Activated CD4-positive, alpha-beta T cell treated with anti-CD3 and anti-CD28 coated beads for 48 hours (primary cell): ENCODE measurements at regions not wholly inside any gene's neighbourhood (a gene's known extent, or its start where the extent isn't known, plus 50 kb on each side); places are given as distances from the start of the nearest gene placed in this dataset.
"Not testable (repeated sequence)": the region's sequence is repeated elsewhere in the genome, so short reads cannot be mapped to it uniquely, and the experiment has no call there.

ENCODE experiments used
- DNase-seq: peaks from one replicate; pipeline ENCODE4 v3.0.0-alpha.2; 2020

DNA sequence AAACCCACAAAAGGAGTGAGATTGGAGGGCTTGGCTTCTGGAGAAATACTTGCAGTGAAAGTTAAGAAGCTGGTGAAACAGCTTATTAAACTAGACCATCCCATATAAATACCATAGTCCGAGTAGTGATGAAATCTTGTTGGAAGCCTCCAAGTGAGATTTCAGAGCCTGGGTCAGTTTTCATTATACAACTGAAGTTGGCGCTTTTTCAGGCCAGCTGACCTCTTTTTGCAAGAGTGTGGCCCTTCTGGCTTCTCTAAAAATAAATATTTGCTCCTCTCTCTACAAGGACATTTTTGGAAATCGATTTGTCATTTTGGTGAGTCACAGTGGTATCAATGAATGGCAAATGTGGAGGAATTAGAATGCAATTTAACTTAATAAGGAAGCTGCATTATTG lies 51.2 kb upstream of the THRB start:
- DNase-seq = no peak

DNA sequence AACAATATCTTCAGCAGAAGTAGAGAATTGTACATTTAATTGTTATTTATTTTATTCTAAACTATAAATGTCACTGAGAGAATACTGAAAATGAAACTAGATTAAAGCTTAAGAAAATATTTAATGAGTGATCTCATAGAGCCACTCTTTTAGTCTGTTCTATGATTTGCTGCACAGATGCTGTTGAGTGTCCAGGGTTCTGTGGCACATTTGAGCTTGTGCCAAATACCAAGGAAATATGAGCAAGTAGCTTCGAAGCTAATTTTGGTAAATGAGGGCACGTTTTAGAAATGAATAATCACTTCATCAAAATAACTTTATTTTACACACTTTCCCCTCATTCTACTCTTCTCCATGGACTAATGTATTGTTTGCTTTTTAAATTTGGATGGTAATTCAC lies 53.6 kb upstream of the THRB start:
- DNase-seq = no peak

DNA sequence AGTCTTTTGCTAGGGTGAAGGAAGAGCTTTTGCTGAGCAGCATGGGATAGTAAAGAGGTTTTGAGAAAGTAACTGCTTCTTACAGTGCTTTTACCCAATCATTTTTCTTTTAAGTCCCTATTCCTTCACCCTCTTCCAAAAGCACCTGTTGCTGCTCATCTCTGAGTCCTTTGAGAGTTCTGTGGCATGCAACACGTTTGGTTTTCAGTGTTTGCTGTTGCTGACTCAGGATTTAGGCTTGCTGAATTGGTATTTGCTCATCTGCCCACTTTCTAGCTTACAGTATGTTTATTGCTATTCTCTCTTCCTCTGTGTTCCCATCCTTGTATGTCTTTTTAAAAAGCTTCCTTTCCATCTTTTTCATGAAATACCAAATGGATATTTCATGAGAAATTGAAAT lies 55.9 kb upstream of the THRB start:
- no peak for DNase-seq

DNA sequence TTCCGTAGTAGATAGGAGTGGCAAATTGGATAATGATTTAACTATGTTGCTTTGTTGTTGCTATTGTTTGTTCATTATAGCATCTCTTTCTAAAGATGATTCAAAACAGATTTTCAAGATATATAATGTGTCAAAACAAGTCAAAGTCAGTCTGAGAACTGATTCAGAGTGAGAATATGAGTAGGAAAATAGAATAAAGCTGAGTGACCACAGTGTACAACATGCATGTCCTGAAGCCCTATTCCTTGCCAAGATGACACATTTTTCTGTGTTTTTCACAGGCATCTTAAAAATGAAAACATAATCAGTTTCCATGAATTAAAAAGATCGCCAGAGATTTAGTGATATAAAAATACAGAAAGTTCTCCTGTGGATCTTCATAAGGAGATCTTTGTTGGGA lies 57.0 kb upstream of the THRB start:
- DNase-seq = no peak

DNA sequence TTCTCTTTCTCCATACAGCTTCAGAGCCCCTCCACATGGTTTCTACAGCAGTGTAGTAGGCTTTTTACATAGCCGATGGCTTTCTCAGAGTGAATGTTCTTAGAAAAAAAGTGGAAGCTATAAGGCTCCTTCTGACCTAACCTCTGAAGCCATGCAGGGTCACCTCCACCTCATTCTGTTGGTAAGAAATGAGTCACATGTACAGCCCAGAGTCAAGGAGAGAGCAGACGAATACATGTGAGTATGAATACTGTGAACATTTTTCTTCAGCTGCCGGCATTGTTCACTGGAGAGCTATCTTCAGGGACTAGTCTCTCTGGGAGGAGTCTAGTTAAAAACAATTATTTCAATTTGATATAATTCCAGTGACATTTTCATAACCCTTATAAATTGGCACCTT lies 68.2 kb upstream of the THRB start:
- DNase-seq = no peak

DNA sequence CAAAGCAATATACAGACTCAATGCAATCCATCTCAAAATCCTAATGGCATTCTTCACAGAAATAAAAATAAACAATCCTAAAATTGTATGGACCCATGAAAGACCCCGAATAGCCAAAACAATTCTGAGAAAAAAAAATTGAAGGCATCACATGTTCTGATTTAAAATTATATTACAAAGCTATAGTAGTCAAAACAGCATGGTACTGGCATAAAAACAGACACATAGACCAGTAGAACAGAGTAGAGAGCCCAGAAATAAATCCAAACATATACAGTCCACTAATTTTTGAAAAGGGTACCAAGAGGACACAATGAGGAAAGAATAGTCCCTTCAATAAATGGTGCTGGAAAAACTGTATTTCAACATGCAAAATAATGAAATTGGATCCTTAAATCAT lies 70.4 kb upstream of the THRB start:
- no peak for DNase-seq

DNA sequence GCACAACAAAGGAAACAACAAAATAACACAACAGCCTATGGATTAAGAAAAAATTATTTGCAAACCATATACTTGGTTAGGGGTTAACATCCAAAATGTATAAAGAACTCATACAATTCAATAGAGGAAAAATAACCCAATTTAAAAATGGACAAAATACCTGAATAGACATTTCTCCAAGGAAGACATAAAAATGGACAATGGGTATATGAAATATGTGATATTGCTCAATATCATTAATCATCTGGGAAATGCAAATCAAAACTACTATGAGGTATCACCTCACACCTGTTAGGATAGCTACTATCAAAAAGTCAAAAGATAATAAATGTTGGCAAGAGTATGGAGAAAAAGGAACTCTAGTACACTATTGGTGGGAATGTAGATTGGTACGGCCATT lies 71.0 kb upstream of the THRB start:
- no peak for DNase-seq

DNA sequence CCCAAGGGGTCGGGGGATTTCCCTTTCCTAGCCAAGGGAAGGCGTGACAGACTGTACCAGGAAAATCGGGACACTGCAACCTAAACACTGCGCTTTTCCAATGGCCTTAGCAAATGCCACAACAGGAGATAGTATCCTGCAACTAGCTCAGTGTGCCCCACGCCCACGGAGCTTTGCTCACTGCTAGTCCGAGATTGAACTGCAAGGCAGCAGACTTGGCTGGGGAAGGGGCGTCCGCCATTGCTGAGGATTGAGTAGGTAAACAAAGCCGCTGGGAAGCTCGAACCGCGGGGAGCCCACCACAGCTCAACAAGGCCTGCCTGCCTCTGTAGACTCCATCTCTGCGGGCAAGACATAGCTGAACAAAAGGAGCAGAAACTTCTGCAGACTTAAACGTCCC lies 72.3 kb upstream of the THRB start:
- DNase-seq = no peak

DNA sequence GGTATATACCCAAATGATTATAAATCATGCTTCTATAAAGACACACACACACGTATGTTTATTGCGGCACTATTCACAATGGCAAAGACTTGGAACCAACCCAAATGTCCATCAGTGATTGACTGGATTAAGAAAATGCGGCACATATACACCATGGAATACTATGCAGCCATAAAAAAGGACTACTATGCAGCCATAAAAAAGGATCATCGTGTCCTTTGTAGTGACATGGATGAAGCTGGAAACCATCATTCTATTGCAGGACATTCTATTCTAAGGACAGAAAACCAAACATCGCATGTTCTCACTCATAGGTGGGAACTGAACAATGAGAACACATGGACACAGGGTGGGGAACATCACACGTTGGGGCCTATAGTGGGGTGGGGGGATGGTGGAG lies 77.8 kb upstream of the THRB start:
- DNase-seq = not testable (repeated sequence)

DNA sequence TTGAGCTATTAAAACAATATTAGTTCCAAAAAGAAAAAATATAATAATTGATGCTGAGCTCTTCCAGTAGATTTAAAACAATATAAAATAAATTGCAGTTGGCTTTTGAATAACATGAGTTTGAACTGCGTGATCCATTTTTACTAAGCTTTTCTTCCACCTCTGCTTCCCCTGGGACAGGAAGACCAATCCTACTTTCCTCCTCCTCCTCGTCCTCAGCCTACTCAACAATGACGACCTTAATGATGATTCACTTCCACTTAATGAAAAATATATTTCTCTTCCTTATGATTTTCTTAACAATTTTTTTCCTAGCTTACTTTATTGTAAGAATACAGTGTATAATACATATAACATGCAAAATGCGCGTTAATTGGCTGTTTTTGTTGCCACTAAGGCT lies 78.9 kb upstream of the THRB start:
- no peak for DNase-seq

DNA sequence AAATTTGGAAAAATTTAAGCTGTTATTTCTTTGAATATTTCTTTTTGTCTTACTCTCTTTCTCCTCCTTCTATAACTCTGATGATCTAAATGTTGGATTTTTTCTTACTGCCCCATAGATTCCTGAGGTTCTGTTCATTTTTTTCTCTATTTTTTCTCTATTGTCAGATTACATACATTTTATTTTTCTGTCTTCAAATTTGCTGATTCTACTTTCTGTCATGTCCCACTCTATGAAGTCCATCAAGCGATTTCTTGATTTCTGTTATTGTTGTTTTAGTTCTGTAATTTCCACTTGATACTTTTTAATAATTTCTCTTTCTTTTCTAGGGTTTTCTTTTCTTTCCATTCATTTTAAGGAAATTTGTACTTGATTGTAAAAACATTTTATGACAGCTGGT lies 83.7 kb upstream of the THRB start:
- DNase-seq = no peak

DNA sequence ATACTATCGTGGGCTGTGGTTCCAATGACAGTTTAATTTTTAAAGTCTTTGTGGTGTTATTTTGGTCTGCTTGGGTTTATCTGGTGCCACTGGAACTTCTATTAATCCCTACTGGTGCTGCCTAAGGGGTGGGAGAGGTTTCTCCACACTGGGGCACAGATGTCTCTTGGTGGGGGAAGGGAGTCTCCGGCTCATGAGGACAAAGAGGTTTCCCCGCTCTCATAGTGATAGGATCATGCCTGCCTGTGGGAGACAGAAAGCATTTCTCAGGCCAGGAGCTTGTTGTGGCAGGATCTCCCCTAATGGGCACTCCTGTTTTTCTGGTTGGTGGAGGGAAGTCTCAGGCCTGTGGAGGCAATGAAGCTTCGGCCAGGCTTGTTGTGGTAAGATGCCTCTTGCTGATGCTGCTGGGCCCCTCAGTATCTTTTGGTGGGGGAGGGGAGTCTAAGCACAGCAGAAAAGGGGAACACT lies 84.3 kb upstream of the THRB start:
- DNase-seq = no peak

DNA sequence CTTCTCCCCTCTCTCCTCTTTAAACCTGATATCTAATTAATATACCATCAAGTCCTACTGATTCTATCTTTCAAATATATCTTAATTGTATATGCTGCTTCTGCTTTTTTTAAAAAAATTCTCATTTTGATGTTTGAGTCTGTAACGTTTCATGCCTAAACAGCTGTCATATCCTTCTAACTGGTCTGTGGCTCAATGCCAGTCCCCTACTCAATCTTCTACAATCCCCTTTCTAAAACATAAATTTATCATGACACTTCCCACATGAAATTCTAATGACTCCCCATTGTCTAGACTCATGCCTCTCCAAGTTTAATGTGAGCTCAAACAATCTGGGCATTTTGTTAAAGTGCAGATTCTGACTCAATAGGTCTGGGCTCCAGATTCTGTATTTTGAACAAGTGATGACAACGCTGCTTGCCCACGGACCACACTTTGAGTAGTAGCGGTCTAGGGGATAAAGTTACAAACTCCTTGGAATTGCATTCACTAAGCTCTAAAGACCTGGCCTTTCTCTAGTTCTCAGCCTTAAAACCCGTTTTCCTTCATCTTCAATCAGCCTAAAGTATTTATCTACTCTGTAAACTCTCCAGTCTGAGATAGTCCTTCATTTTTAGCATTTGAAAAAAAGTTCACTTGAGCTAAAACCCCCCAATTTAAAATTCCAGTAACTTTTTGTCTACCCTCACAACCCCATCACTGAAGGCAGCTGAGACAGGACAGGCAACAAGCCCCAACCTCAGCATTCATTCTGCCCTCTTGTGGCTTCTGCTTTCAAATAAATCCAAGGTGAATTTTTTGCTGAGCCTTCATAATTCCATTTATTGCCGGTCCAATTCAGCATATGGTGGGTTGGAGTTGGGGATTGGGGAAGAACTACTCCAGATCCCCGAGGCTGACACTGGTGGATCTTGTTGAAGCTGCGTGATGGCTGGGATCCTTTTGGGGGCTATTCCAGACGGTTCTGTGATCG lies 88.1 kb upstream of the THRB start:
- no peak for DNase-seq

DNA sequence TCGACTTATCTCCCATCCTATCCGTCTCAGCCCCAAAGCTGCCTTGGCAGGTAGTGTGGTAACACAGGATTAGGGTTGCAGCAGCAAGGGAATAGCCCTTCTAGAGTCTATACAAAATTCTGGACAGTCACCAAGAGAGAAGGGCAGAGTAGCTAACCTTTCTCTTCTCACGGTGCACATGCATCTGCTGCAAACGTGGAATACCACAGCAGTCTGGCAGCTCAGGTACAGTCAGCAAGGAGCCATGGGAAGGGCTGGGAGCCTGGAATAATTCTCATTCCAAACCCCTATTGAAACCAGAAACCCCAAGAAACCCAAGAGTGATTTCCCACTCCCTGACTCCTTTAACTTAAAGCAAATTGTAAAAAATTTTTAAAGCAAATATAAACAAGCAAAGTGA lies 92.3 kb upstream of the THRB start:
- no peak for DNase-seq

DNA sequence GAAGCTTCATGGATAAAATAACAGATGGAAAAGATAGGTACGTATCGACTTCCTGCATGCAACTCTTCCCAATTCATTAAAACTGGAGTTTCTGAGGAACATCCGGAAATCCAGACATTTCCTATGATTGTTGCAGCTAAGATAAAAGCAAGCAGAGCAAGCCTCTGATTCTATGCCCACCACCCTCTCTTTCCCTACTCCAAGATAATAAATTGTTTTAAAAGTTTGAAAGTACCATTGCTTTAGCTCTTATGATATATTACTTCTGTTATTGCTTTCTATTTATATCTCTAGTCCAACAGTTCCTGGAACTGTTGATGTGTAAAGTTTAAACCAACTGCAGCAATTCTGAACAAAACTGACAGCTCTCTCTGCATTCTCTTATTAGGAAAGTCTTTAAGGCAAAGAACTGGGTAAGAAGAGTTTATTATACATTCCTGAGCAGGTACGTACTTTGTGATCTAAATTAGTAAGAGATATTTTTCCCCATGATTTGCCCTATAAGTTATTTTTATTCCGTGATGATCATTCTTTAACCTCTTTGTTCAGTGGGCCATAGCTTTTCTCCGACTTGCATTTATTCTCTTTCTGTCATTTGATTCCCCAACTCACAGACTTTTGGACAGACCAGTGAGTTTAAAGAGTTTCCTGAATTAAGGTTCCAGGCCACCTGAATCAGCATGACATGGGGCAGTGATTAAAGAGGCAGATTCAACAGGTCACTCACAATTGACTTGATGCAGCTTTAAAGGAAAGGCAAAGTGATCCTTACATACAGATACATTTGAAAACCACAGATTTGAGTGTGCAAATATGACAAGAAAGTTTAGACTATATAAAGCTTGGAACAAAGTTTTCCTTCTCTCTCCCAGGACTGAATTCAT lies 94.2 kb upstream of the THRB start:
- no peak for DNase-seq

DNA sequence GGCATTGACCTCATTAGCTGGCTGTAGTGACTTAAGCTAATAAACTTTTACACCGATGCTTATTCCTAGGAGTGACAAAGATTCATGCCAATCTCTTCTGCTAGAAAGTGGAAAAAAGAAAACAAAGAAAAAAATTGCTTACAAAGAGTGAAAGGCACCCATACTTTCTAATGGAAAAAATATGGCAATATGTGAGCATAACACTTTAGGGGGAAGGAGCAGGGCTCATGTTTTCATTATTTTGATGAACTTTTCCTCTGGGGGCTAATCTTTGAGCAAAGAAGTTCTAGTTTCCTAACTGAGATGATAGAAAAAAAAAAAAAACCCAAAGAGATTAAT lies 94.8 kb upstream of the THRB start:
- no peak for DNase-seq

DNA sequence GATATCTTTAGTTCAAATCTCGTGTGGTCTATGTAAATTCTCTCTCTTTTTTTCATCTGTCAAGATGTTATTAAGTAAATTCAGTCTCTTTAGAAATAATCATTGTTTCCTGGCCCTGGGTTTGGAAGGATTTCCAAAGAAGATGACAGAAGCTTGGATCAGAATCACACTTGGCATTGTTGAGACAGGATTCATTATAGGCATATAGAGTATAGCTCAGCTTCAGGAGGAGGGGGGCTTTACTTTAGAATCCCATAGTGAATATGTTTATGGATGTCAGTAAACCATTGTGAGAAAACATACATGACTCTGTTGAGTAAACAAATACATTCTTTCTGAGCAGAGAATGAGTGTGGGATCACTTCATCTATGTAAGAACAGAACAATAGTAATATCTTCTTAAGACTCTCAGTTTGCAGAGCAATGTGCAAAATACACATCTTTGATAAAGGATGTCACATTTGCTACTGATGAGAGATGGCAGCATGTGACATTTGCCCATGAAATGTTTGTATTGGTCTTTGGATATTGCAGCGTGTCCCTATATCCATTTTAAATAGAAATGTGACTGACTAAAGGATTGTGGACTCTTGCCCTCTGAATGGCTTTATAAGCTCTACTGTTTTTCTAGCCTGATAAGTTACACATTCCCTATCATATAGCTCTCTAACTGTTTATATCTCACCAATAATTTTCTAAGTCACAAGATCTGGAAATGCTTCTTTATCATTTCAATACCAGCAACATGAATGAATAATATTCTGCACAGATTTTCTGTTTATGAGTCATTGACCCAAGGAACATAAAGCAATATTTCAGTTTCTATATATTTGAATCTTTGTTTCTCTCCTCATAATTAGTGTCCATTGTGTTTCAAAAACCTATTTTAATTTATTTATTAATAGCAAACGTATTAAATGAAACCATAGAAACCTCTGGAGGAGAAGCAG lies 95.6 kb upstream of the THRB start:
- DNase-seq = no peak

DNA sequence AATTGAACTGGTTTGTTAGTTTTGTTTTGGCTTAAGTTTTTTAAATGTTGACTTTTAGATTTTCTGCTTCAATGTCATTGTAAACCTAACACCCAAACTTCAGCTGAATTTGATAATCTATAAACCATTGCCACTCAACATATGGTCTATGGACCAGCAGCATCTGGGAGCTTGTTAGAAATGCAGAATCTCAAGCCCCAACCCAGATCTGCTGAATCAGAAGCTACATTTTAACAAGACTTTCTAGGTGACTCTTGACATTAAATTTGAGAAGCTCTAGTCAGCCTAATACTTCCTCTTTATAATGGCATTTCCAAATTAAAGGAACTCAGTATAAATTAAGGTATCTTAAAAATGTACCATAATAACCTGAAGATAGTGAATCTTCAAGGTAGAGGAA lies 96.5 kb upstream of the THRB start:
- no peak for DNase-seq

DNA sequence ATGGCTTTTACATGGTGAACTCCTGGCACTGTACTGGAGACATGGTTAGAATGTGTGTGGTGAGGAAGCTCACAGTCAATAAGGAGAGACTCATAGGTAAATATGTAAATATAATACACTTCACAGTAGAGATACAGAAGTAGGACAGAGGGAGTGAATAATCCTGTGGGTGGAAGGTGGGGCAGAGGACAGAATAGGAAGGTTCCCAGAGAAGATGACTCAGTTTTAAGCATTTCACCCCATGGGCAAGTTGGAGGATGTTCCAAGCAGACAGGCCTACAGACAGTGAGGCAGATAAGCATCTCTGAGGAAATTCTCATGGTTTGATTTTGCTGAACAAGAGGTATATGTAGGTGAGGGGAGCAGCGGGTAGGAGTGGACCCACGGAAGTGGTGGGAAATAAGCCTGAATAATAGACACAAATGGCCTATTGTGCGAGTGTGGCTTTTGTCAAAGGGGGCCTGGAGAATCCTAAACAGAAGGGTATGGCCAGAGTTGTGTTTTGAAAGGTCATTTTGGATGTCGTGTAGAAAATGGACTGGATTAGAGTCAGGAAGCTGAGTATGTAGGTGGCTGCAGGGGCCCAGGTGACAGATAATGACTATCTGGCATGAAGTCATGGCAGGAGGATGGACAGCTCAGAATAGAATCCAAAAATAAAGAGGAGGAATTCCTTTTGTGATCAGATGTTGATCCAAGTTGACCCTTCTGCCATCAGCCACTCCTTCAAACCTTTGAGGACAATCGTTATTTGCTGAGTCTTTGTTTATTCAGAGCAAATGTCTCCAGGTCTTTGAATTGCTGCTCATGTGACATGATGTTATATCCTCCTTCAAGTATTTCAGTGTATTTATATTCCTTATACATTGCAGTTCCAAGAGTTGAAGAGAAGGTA lies 97.3 kb upstream of the THRB start:
- DNase-seq = no peak

DNA sequence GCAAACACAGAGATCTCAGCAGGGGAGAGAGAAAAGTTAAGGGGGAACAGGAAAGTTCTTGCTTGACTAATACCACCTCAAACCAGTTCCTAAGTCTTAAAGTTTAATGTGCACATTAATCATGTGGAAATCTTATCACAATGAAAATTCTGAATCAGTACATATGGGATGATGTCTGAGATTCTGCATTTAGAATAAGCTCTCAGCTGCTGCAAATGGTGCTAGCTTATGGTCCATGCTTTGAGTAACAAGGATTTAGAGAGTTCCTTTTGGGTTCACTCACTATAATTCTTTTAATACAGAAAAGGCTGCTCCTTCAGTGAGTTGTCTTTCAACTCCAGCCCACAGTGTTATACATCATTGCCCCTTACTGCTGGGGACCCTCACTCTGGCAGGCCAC lies 99.5 kb upstream of the THRB start:
- DNase-seq = no peak

DNA sequence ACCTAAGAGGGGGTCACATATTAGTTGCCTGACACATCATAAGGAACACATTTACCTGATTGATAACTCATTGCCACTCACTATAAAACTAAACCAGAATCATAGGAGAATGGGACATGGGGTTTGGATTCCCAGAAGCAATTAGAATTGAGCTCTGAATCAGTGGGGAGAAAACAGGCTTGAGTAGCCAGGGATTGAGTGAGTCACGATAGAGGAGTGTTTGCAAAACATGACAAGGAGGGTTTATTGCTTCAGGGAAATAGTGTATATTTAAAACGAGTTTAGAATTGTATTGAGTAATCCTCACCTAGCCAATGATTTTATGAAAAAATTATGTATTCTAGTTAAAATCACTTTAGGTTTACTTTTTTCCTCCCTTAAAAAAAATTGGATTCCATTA lies 101.1 kb upstream of the THRB start:
- no peak for DNase-seq

DNA sequence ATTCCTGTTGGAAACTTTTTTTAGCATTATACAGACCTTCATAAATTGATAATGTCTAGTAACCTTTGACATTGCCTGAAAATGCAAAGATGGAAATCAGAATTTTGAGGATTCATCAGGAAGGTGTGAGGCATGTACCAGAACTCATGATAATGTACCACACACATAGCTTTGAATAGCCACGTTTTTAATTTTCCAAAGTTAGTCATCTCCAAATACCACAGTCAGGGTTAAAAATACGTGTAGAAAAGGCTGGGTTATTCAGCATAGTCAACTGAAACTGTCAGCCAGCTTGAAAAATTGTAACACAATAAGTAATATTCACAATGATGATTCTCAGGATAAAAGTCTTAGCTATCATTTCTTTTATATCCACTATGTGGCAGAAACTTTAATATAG lies 102.0 kb upstream of the THRB start:
- DNase-seq = no peak
